ENCODE measurements at regions not wholly inside any gene's neighbourhood (a gene's known extent, or its start where the extent isn't known, plus 50 kb on each side); places are given as distances from the start of the nearest gene placed in this dataset.

DNA sequence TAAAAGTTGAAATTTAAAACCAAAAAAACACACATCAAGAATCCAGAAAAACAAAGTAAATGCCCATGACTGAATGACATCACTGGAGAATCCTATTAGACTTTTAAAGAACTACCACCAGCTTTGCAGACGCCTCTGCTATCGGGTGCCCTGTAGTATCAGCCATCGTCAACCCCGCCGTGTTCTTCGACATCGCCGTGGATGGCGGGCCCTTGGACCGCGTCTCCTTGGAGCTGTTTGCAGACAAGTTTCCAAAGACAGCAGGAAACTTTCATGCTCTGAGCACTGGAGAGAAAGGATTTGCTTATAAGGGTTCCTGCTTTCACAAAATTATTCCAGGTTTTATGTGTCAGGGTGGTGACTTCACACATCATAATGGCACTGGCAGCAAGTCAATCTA lies 201.9 kb downstream of the DMAC1 start:
- no peak overlapping the region for H3K4me3 ChIP-seq (ENCODE audit: low read depth in 2 of 2, low read length in 1 of 2)
- no peaks in the 10 kb centered on the region for H3K36me3 ChIP-seq (replicated peaks in 1 of 2; ENCODE audit: control insufficient read depth in 1 of 2, insufficient read depth in 2 of 2, low read length in 1 of 2)
- H4K20me1 ChIP-seq (ENCODE audit: insufficient read depth) = no peaks in the 10 kb centered on the region
- H3K9me3 ChIP-seq = no peaks in the 10 kb centered on the region
- no peaks in the 10 kb centered on the region for H3K4me1 ChIP-seq (ENCODE audit: control insufficient read depth in 1 of 2, insufficient read depth in 2 of 2, low read depth in 1 of 2, low read length in 1 of 2)
- H3F3A ChIP-seq (replicated peaks; ENCODE audit: insufficient read depth) = no peaks in the 10 kb centered on the region
- no peak overlapping the region for H3K9ac ChIP-seq
- no peak for DNase-seq
- H2AFZ ChIP-seq (ENCODE audit: low read depth) = no peak overlapping the region
- 91% methylated on average over 11 of the region's 11 CpGs for WGBS (ENCODE audit: low lambda C conversion rate)
- H3K27me3 ChIP-seq (ENCODE audit: insufficient read depth) = no peaks in the 10 kb centered on the region
- H3K9me2 ChIP-seq = no peaks in the 10 kb centered on the region
- POLR2A ChIA-PET = no interaction called here
- no peak overlapping the region for H3K4me2 ChIP-seq
- H3K79me2 ChIP-seq (ENCODE audit: insufficient read depth) = no peaks in the 10 kb centered on the region
- TF ChIP-seq RXRA (IDR thresholded peaks at IDR 0.05; ENCODE audit: borderline replicate concordance, low read depth) = no peak
- no peak for TF ChIP-seq RCOR1 (IDR thresholded peaks at IDR 0.05; ENCODE audit: low read length)
- TF ChIP-seq IRF3 (IDR thresholded peaks at IDR 0.05; ENCODE audit: low read depth, low read length) = no peak
- TF ChIP-seq POLR2AphosphoS5 (IDR thresholded peaks at IDR 0.05; ENCODE audit: low read depth, low read length) = no peak
- TF ChIP-seq, protein P1, sequence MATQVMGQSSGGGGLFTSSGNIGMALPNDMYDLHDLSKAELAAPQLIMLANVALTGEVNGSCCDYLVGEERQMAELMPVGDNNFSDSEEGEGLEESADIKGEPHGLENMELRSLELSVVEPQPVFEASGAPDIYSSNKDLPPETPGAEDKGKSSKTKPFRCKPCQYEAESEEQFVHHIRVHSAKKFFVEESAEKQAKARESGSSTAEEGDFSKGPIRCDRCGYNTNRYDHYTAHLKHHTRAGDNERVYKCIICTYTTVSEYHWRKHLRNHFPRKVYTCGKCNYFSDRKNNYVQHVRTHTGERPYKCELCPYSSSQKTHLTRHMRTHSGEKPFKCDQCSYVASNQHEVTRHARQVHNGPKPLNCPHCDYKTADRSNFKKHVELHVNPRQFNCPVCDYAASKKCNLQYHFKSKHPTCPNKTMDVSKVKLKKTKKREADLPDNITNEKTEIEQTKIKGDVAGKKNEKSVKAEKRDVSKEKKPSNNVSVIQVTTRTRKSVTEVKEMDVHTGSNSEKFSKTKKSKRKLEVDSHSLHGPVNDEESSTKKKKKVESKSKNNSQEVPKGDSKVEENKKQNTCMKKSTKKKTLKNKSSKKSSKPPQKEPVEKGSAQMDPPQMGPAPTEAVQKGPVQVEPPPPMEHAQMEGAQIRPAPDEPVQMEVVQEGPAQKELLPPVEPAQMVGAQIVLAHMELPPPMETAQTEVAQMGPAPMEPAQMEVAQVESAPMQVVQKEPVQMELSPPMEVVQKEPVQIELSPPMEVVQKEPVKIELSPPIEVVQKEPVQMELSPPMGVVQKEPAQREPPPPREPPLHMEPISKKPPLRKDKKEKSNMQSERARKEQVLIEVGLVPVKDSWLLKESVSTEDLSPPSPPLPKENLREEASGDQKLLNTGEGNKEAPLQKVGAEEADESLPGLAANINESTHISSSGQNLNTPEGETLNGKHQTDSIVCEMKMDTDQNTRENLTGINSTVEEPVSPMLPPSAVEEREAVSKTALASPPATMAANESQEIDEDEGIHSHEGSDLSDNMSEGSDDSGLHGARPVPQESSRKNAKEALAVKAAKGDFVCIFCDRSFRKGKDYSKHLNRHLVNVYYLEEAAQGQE (IDR thresholded peaks at IDR 0.05; ENCODE audit: low read depth, low read length) = no peak
- no peak for TF ChIP-seq GATA2 (CRISPR knock-in tag; IDR thresholded peaks at IDR 0.05)
- no peak for TF ChIP-seq SMC3 (IDR thresholded peaks at IDR 0.05; ENCODE audit: low read depth, low read length)
- TF ChIP-seq, protein P2, sequence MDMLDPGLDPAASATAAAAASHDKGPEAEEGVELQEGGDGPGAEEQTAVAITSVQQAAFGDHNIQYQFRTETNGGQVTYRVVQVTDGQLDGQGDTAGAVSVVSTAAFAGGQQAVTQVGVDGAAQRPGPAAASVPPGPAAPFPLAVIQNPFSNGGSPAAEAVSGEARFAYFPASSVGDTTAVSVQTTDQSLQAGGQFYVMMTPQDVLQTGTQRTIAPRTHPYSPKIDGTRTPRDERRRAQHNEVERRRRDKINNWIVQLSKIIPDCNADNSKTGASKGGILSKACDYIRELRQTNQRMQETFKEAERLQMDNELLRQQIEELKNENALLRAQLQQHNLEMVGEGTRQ (IDR thresholded peaks at IDR 0.05; ENCODE audit: borderline replicate concordance, low read depth, low read length) = no peak
- no peak for TF ChIP-seq ZBTB33 (IDR thresholded peaks at IDR 0.05; ENCODE audit: borderline replicate concordance, low read depth)
- no peak for TF ChIP-seq EP300 (IDR thresholded peaks at IDR 0.05; ENCODE audit: borderline replicate concordance in 1 of 2, low read depth in 1 of 2, low read length in 1 of 2)
- no peak for TF ChIP-seq TEAD4 (IDR thresholded peaks at IDR 0.05; ENCODE audit: borderline replicate concordance, insufficient read depth)
- TF ChIP-seq CTCF (IDR thresholded peaks at IDR 0.05) = no peak
- TF ChIP-seq FOXM1 (IDR thresholded peaks at IDR 0.05; ENCODE audit: low read depth) = no peak
- no peak for TF ChIP-seq YY1 (IDR thresholded peaks at IDR 0.05; ENCODE audit: low read depth)
- TF ChIP-seq RAD21 (IDR thresholded peaks at IDR 0.05; ENCODE audit: low read length) = no peak
- CTCF ChIA-PET = no interaction called here
- H3K27ac ChIP-seq (ENCODE audit: low read depth in 2 of 2, low read length in 1 of 2) = no peak overlapping the region

All from SK-N-SH (cell line).